Suprapubic skin (tissue), 4 donors: ENCODE measurements at regions not wholly inside any gene's neighbourhood (a gene's known extent, or its start where the extent isn't known, plus 50 kb on each side); places are given as distances from the start of the nearest gene placed in this dataset.

Source experiments
- EP300 ChIP-seq: sonication (generic); formaldehyde crosslinking; IDR thresholded peaks from one replicate; pipeline ENCODE4 v1.6.1; 2017; ENCODE audit warnings: antibody characterized with exemption
- POLR2AphosphoS5 ChIP-seq, 3 donors: sonication (generic); formaldehyde crosslinking; IDR thresholded peaks; one replicate each; pipeline ENCODE4 v1.6.1; 2017; ENCODE audit warnings: antibody characterized with exemption in 3 of 3

DNA sequence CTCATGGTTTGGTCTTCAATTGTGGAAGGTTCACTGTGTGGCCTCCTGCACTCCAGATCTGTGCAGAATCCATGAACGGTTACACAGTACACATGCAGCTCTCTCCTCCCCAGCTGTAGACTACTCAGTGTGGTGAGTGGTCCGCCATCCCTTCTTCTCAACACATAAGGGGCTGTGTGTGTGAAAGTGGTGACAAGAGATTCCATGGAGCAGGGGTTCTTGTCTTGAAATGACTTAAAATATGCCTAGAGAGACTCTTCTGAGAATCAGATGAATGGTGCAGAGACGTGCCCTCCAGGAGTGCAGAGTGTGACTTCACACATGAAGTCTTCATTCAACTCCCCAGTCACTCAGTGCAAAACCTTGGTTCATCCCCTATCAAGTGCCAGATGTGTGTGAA lies 151.0 kb upstream of the COPS8 start:
- TF ChIP-seq POLR2AphosphoS5 (IDR thresholded peaks at IDR 0.05) (no peak), EP300 (no peak)
